ENCODE measurements at regions not wholly inside any gene's neighbourhood (a gene's known extent, or its start where the extent isn't known, plus 50 kb on each side); places are given as distances from the start of the nearest gene placed in this dataset.

GRCh38 chrX:80266979-80267378, 153.3 kb upstream of the TENT5D start:
- no peak for TF ChIP-seq EZH2 (IDR thresholded peaks at IDR 0.05; ENCODE audit: borderline replicate concordance, low read depth, low read length, severe bottlenecking)
- no peak for TF ChIP-seq CTCF (IDR thresholded peaks at IDR 0.05; ENCODE audit: extremely low read depth in 1 of 2, insufficient read depth in 1 of 2, low read depth in 1 of 2, low read length in 2 of 2)
- no peak for TF ChIP-seq JUN (IDR thresholded peaks at IDR 0.05; ENCODE audit: borderline replicate concordance, insufficient read depth, insufficient read length, low read depth)
- TF ChIP-seq POLR2AphosphoS5 (IDR thresholded peaks at IDR 0.05; ENCODE audit: insufficient read depth, low read depth, low read length): no peak
- no peak for TF ChIP-seq GATA2 (IDR thresholded peaks at IDR 0.05; ENCODE audit: insufficient read depth, insufficient read length, low read depth, low read length)
- TF ChIP-seq POLR2A (IDR thresholded peaks at IDR 0.05; ENCODE audit: low read depth, low read length): no peak
- no peak for TF ChIP-seq MYC (IDR thresholded peaks at IDR 0.05; ENCODE audit: low read depth, low read length)
- no peak for TF ChIP-seq FOS (IDR thresholded peaks at IDR 0.05; ENCODE audit: borderline replicate concordance, insufficient read depth, low read length)
- no peak for TF ChIP-seq MAX (IDR thresholded peaks at IDR 0.05; ENCODE audit: insufficient read depth, insufficient read length)
- no peak overlapping the region for H3K27ac ChIP-seq (ENCODE audit: insufficient read depth, low read depth, low read length)
- H3K27me3 ChIP-seq (ENCODE audit: control insufficient read depth in 2 of 2, insufficient read depth in 2 of 2, low read length in 2 of 2): no peaks in the 10 kb centered on the region
- no peak overlapping the region for H3K4me2 ChIP-seq (ENCODE audit: insufficient read depth, low read length)
- intact Hi-C loops (cut with micrococcal nuclease): no loop called here
- dilution Hi-C loops (cut with MboI; ENCODE audit: extremely low pct_ligation_motif_present, low sequenced_read_pairs): no loop called here
- H3K9ac ChIP-seq (replicated peaks; ENCODE audit: extremely low read depth, insufficient read depth, low read length): no peak overlapping the region
- no peaks in the 10 kb centered on the region for H3K36me3 ChIP-seq (ENCODE audit: control insufficient read depth in 2 of 2, extremely low read depth in 1 of 2, insufficient read depth in 2 of 2, low read length in 2 of 2)
- POLR2A ChIA-PET: no interaction called here
- no peaks in the 10 kb centered on the region for H3K9me3 ChIP-seq (replicated peaks; ENCODE audit: control insufficient read depth, insufficient read depth, low read length)
- H4K20me1 ChIP-seq (replicated peaks; ENCODE audit: control insufficient read depth, extremely low read depth, insufficient read depth, low read length): no peaks in the 10 kb centered on the region
- H2AFZ ChIP-seq (ENCODE audit: low read depth, low read length): no peak overlapping the region
- FAIRE-seq: no peak
- no peaks in the 10 kb centered on the region for H3K79me2 ChIP-seq (ENCODE audit: control insufficient read depth, insufficient read depth, low read length)
- CTCF ChIA-PET: no interaction called here
- BruUV-seq (replicated peaks): no TSS peak
- no peaks in the 10 kb centered on the region for H3K4me1 ChIP-seq (ENCODE audit: control insufficient read depth, extremely low read depth, insufficient read depth, low read length)
- no peak for DNase-seq (ENCODE audit: low read depth, low spot score)
- H3K9me1 ChIP-seq (replicated peaks; ENCODE audit: control insufficient read depth, extremely low read depth, insufficient read depth, low read length): no peaks in the 10 kb centered on the region
- H3K4me3 ChIP-seq (replicated peaks in 1 of 3; ENCODE audit: insufficient read depth in 1 of 3, low read depth in 1 of 3, low read length in 3 of 3): no peak overlapping the region
